ENCODE measurements at regions not wholly inside any gene's neighbourhood (a gene's known extent, or its start where the extent isn't known, plus 50 kb on each side); places are given as distances from the start of the nearest gene placed in this dataset.
"Not testable (repeated sequence)": the region's sequence is repeated elsewhere in the genome, so short reads cannot be mapped to it uniquely, and the experiment has no call there.

GRCh38 chr9:108039493-108039892 lies 549.9 kb upstream of the KLF4 start:
- Histone ChIP-seq H3K27me3 (ENCODE audit: control insufficient read depth, low read length) (no peaks in the 10 kb centered on the region), H3K27ac (ENCODE audit: low read depth, low read length) (no peak overlapping the region), H3K4me1 (ENCODE audit: control insufficient read depth, low read length) (no peaks in the 10 kb centered on the region), H3K9me2 (replicated peaks; ENCODE audit: control insufficient read depth, low read length) (no peaks in the 10 kb centered on the region), H3K4me3 (ENCODE audit: low read length) (no peak overlapping the region), H3K9me3 (ENCODE audit: control insufficient read depth, insufficient read depth, low read length) (no peaks in the 10 kb centered on the region; the same call in 1 of the 2 replicates), H3K4me2 (ENCODE audit: low read length) (no peak overlapping the region), H4K20me1 (ENCODE audit: control insufficient read depth, insufficient read depth, low read depth, low read length) (no peaks in the 10 kb centered on the region), H3F3A (ENCODE audit: control insufficient read depth, insufficient read depth) (no peaks in the 10 kb centered on the region), H3K79me2 (ENCODE audit: control insufficient read depth, low read length) (no peaks in the 10 kb centered on the region), H3K36me3 (ENCODE audit: control insufficient read depth, low read length) (no peaks in the 10 kb centered on the region)
- TF ChIP-seq CTCF (IDR thresholded peaks at IDR 0.05; ENCODE audit: low read depth, low read length, poor library complexity, severe bottlenecking) = no peak
- TF ChIP-seq EZH2phosphoT487 (IDR thresholded peaks at IDR 0.05; ENCODE audit: borderline replicate concordance, low read length) = no peak

DNA sequence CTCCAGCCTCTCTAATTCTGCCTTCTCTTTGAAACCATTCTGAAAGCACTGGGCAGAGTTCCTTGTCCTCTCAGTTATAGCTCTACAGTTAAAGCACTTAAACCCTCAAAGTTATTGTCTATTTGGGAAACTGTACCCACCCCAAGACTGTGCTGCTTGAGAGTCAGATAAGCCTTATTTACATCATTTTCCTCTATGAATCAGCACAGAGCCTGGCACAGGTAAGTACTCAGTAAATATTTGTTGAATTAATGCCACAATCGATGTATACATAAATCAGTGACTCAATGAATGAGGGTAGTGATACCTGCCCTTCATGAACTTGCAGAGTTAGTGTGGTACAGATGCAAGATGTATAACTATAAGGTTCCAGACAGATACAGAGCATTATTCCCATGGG lies 549.4 kb upstream of the KLF4 start:
- no peak overlapping the region for H3K4me2 ChIP-seq (ENCODE audit: low read length)
- H3K9me2 ChIP-seq (replicated peaks; ENCODE audit: control insufficient read depth, low read length) = no peaks in the 10 kb centered on the region
- H3K4me1 ChIP-seq (ENCODE audit: control insufficient read depth, low read length) = no peaks in the 10 kb centered on the region
- no peak for TF ChIP-seq EZH2phosphoT487 (IDR thresholded peaks at IDR 0.05; ENCODE audit: borderline replicate concordance, low read length)
- H3K27me3 ChIP-seq (ENCODE audit: control insufficient read depth, low read length) = no peaks in the 10 kb centered on the region
- H3F3A ChIP-seq (ENCODE audit: control insufficient read depth, insufficient read depth) = no peaks in the 10 kb centered on the region
- H4K20me1 ChIP-seq (ENCODE audit: control insufficient read depth, insufficient read depth, low read depth, low read length) = no peaks in the 10 kb centered on the region
- H3K36me3 ChIP-seq (ENCODE audit: control insufficient read depth, low read length) = no peaks in the 10 kb centered on the region
- no peaks in the 10 kb centered on the region for H3K79me2 ChIP-seq (ENCODE audit: control insufficient read depth, low read length)
- H3K4me3 ChIP-seq (ENCODE audit: low read length) = no peak overlapping the region
- no peaks in the 10 kb centered on the region; the same call in 1 of the 2 replicates for H3K9me3 ChIP-seq (ENCODE audit: control insufficient read depth, insufficient read depth, low read length)
- no peak overlapping the region for H3K27ac ChIP-seq (ENCODE audit: low read depth, low read length)

GRCh38 chr9:108035487-108035886 lies 545.9 kb upstream of the KLF4 start:
- H3K9me2 ChIP-seq (replicated peaks; ENCODE audit: control insufficient read depth, low read length) = no peaks in the 10 kb centered on the region
- H3K9me3 ChIP-seq (ENCODE audit: control insufficient read depth, insufficient read depth, low read length) = no peaks in the 10 kb centered on the region
- H3K4me2 ChIP-seq (ENCODE audit: low read length) = no peak overlapping the region
- TF ChIP-seq CTCF (IDR thresholded peaks at IDR 0.05; ENCODE audit: low read depth, low read length, poor library complexity, severe bottlenecking) (no peak), EZH2phosphoT487 (IDR thresholded peaks at IDR 0.05; ENCODE audit: borderline replicate concordance, low read length) (no peak)
- no peaks in the 10 kb centered on the region for H3K27me3 ChIP-seq (ENCODE audit: control insufficient read depth, low read length)
- no peak overlapping the region for H3K4me3 ChIP-seq (ENCODE audit: low read length)
- no peak overlapping the region for H3K27ac ChIP-seq (ENCODE audit: low read depth, low read length)
- H4K20me1 ChIP-seq (ENCODE audit: control insufficient read depth, insufficient read depth, low read depth, low read length) = no peaks in the 10 kb centered on the region
- H3K36me3 ChIP-seq (ENCODE audit: control insufficient read depth, low read length) = no peaks in the 10 kb centered on the region
- H3K79me2 ChIP-seq (ENCODE audit: control insufficient read depth, low read length) = no peaks in the 10 kb centered on the region
- H3F3A ChIP-seq (ENCODE audit: control insufficient read depth, insufficient read depth) = no peaks in the 10 kb centered on the region
- H3K4me1 ChIP-seq (ENCODE audit: control insufficient read depth, low read length) = no peaks in the 10 kb centered on the region

- Histone ChIP-seq H3K4me3 (ENCODE audit: low read length) (no peak overlapping the region), H3F3A (ENCODE audit: control insufficient read depth, insufficient read depth) (no peaks in the 10 kb centered on the region), H3K4me1 (ENCODE audit: control insufficient read depth, low read length) (no peaks in the 10 kb centered on the region), H3K9me2 (replicated peaks; ENCODE audit: control insufficient read depth, low read length) (no peaks in the 10 kb centered on the region), H3K27ac (ENCODE audit: low read depth, low read length) (no peak overlapping the region), H3K36me3 (ENCODE audit: control insufficient read depth, low read length) (no peaks in the 10 kb centered on the region), H4K20me1 (ENCODE audit: control insufficient read depth, insufficient read depth, low read depth, low read length) (no peaks in the 10 kb centered on the region), H3K79me2 (ENCODE audit: control insufficient read depth, low read length) (no peaks in the 10 kb centered on the region), H3K9me3 (ENCODE audit: control insufficient read depth, insufficient read depth, low read length) (no peaks in the 10 kb centered on the region), H3K27me3 (ENCODE audit: control insufficient read depth, low read length) (no peaks in the 10 kb centered on the region), H3K4me2 (ENCODE audit: low read length) (no peak overlapping the region)
- no peak for TF ChIP-seq CTCF (IDR thresholded peaks at IDR 0.05; ENCODE audit: low read depth, low read length, poor library complexity, severe bottlenecking)
- no peak for TF ChIP-seq EZH2phosphoT487 (IDR thresholded peaks at IDR 0.05; ENCODE audit: borderline replicate concordance, low read length)
Observed at GRCh38 chr9:108033976-108034964, 544.7 kb upstream of the KLF4 start.

DNA sequence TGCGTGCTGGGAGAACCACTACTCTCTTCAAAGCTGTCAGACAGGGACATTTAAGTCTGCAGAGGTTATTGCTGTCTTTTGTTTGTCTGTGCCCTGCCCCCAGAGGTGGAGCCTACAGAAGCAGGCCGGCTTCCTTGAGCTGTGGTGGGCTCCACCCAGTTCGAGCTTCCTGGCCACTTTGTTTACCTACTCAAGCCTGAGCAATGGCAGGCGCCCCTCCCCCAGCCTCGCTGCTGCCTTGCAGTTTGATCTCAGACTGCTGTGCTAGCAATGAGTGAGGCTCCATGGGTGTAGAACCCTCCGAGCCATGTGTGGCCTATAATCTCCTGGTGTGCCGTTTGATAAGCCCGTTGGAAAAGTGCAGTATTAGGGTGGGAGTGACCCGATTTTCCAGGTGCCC lies 542.5 kb upstream of the KLF4 start:
- H3K4me3 ChIP-seq (ENCODE audit: low read length) = not testable (repeated sequence)

More for the DNA sequence above, 542.5 kb upstream of the KLF4 start:
- not testable (repeated sequence) for H3K9me2 ChIP-seq (replicated peaks; ENCODE audit: control insufficient read depth, low read length); H3K79me2 ChIP-seq (ENCODE audit: control insufficient read depth, low read length); H3K27me3 ChIP-seq (ENCODE audit: control insufficient read depth, low read length); H3K27ac ChIP-seq (ENCODE audit: low read depth, low read length); H3K9me3 ChIP-seq (ENCODE audit: control insufficient read depth, insufficient read depth, low read length); H3K36me3 ChIP-seq (ENCODE audit: control insufficient read depth, low read length); H3K4me1 ChIP-seq (ENCODE audit: control insufficient read depth, low read length); H3F3A ChIP-seq (ENCODE audit: control insufficient read depth, insufficient read depth); H3K4me2 ChIP-seq (ENCODE audit: low read length); H4K20me1 ChIP-seq (ENCODE audit: control insufficient read depth, insufficient read depth, low read depth, low read length)
